Bronchial epithelial cell (primary cell): ENCODE measurements at regions not wholly inside any gene's neighbourhood (a gene's known extent, or its start where the extent isn't known, plus 50 kb on each side); places are given as distances from the start of the nearest gene placed in this dataset.

Source experiments
- DNase-seq: peaks from one replicate; pipeline ENCODE4 v3.0.0-alpha.2; 2010; ENCODE audit warnings: low read depth
- FAIRE-seq: peaks from 2 replicates; lab custom pipeline; 2011; peaks lifted over from hg19 to GRCh38; lab: Jason Lieb, UNC
- H3K27me3 ChIP-seq: 2 replicates; pipeline ENCODE4 v1.5.1; 2011; ENCODE audit warnings: low read length; ENCODE audit not compliant: control insufficient read depth, insufficient read depth
- H3K36me3 ChIP-seq: 2 replicates; pipeline ENCODE4 v1.5.1; 2011; ENCODE audit warnings: low read length; ENCODE audit not compliant: control insufficient read depth, insufficient read depth
- H3K4me3 ChIP-seq: 2 replicates; pipeline ENCODE4 v1.5.1; 2011; ENCODE audit warnings: mild to moderate bottlenecking, low read depth, low read length, control low read depth
- CTCF ChIP-seq: IDR thresholded peaks from 2 replicates; pipeline ENCODE4 v1.5.1; 2011; ENCODE audit warnings: mild to moderate bottlenecking, moderate library complexity, low read length, control low read depth, inconsistent platforms; ENCODE audit not compliant: insufficient read depth, severe bottlenecking

- Histone ChIP-seq H3K4me3 (no peak overlapping the region), H3K27me3 (no peaks in the 10 kb centered on the region), H3K36me3 (no peaks in the 10 kb centered on the region)
- no peak for FAIRE-seq
- DNase-seq, result peak; percentile 50
- no peak for TF ChIP-seq CTCF
Observed at GRCh38 chr7:112573302-112574039, 92.7 kb downstream of the LSMEM1 start.

- no peak overlapping the region for H3K4me3 ChIP-seq
- TF ChIP-seq CTCF, result no peak
- no peaks in the 10 kb centered on the region for H3K36me3 ChIP-seq
- no peaks in the 10 kb centered on the region for H3K27me3 ChIP-seq
- FAIRE-seq, result no peak
- peak; percentile 86 for DNase-seq
Observed at GRCh38 chr7:112575864-112576263, 95.1 kb downstream of the LSMEM1 start.

GRCh38 chr7:112579388-112579787 lies 98.6 kb downstream of the LSMEM1 start:
- no peaks in the 10 kb centered on the region for H3K36me3 ChIP-seq
- H3K4me3 ChIP-seq, result no peak overlapping the region
- TF ChIP-seq CTCF, result no peak
- DNase-seq (no peak), FAIRE-seq (no peak)
- no peaks in the 10 kb centered on the region for H3K27me3 ChIP-seq

DNA sequence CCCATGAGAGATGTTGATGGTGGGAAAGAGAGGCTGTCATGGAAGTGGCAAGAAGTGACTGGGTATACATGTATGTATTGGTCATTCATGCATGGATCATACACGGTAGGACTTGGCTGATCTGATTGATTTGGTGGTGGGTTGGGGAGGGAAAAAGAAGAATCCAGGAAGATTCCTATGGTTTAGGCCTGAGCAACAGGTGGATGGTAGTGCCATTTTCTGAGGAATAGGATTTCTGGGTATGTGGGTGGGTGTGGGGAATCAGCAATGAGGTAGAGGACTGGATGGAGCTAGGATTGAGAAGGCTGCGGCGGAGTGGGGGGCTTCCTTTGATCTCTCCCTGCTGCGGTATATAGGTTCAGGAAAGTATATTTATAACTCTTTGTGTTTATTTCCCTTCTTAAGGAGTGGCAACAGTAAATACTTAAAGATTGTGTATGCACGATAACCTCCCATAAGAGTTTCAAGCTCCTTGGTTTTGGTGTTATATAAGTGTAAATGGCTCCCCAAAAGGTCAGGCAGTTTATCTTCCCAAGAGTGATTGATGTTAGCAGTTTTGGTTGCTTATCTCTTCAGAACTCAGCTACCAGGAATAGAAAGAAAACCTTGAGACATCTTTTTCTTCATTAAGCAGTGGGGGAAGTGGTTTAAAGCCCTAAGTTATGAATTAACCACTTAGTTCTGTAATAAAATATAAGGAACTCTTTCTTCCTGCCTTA lies 100.1 kb downstream of the LSMEM1 start:
- FAIRE-seq, result no peak

DNA sequence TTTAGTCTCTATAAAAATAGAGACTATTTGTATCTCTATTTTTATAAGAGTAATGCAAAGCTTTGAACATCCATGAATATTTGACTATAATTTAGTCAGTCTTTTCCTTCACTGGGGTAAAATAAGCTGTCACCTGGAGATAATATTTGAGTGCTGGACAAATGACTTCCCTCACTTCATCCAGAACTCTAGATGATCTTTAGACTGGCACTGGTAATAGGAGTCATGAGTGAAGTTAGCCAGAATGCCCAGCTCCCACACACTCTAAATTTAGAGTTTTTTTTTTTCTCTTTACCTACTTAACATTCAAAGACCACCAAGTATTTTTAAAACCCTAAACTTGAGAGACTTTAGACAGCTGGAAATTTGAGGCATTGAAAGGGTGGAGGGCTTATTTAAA lies 100.7 kb downstream of the LSMEM1 start:
- no peak overlapping the region for H3K4me3 ChIP-seq
- FAIRE-seq (no peak), DNase-seq (no peak)
- H3K27me3 ChIP-seq, result no peaks in the 10 kb centered on the region
- TF ChIP-seq CTCF, result no peak
- no peaks in the 10 kb centered on the region for H3K36me3 ChIP-seq

More for the DNA sequence above, 100.1 kb downstream of the LSMEM1 start:
- no peaks in the 10 kb centered on the region for H3K27me3 ChIP-seq
- H3K4me3 ChIP-seq, result no peak overlapping the region
- H3K36me3 ChIP-seq, result no peaks in the 10 kb centered on the region
- no peak for TF ChIP-seq CTCF
- DNase-seq, result no peak
